K562 (cell line): ENCODE measurements at regions not wholly inside any gene's neighbourhood (a gene's known extent, or its start where the extent isn't known, plus 50 kb on each side); places are given as distances from the start of the nearest gene placed in this dataset.

Source experiments
- ATAC-seq: fragments of 200-7000 bp; cut with Tn5 transposase; 3 replicates; pipeline ENCODE4 v1.9.1; 2020; ENCODE audit warnings: moderate library complexity
- BruUV-seq: library from RNA; stranded (reverse); fragments of 400-500 nt; replicated peaks from 2 replicates; lab custom pipeline; 2021; lab: Mats Ljungman, UMichigan
- CTCF ChIA-PET: fragments of 300-600 bp; formaldehyde crosslinking; extraction: SDS; loops from one replicate; lab custom pipeline; 2021; ENCODE audit warnings: low intra/inter-chr PET ratio; lab: Yijun Ruan, JAX
- POLR2A ChIA-PET: fragments of 300-600, 350-650 bp; sonication (Branson Sonifier 250); formaldehyde crosslinking; extraction: SDS; loops from one replicate; lab custom pipeline; 2021; ENCODE audit warnings: antibody characterized with exemption, inconsistent platforms; lab: Yijun Ruan, JAX
- DNase-seq, 4 experiments: peaks; one replicate each; pipeline versions ENCODE4 v3.0.0 to v3.0.0-alpha.2; 2011 to 2018; ENCODE audit warnings: low spot score in 3 of 4, mixed read lengths in 3 of 4; ENCODE audit errors: extremely low read depth in 1 of 4
- FAIRE-seq: peaks from 2 replicates; lab custom pipeline; 2011; peaks lifted over from hg19 to GRCh38; lab: Jason Lieb, UNC
- H2AFZ ChIP-seq: 2 replicates; pipeline ENCODE4 v1.6.0; 2011; ENCODE audit warnings: low read depth, low read length, control low read depth, inconsistent platforms
- H3K27ac ChIP-seq: fragments of 200-600 bp; 3 replicates; pipeline ENCODE4 v1.8.0; 2011; ENCODE audit warnings: low read depth, mild to moderate bottlenecking, control low read depth, inconsistent platforms, low read length, moderate library complexity, mixed read lengths; ENCODE audit errors: extremely low read depth
- H3K27me3 ChIP-seq, 2 experiments: fragments of 300-600 bp in 1 of 2; 2 replicates in 1 of 2; 3 replicates in 1 of 2; pipeline versions ENCODE4 v1.6.0 to v1.8.0; 2011; ENCODE audit warnings: inconsistent platforms in 2 of 2, low read length in 2 of 2, mild to moderate bottlenecking in 1 of 2, mixed read lengths in 1 of 2, moderate library complexity in 1 of 2; ENCODE audit not compliant: control insufficient read depth in 2 of 2, insufficient read depth in 2 of 2
- H3K36me3 ChIP-seq: fragments of 300-600 bp; 3 replicates; pipeline ENCODE4 v1.8.0; 2011; ENCODE audit warnings: mild to moderate bottlenecking, low read length, inconsistent platforms; ENCODE audit not compliant: control insufficient read depth, insufficient read depth
- H3K4me1 ChIP-seq, 2 experiments: fragments of 200-600 bp in 1 of 2; replicated peaks in 1 of 2; 2 replicates in 1 of 2; 3 replicates in 1 of 2; pipeline versions ENCODE4 v1.5.1 to v1.8.0; 2011; ENCODE audit warnings: inconsistent platforms in 2 of 2, low read length in 2 of 2, mild to moderate bottlenecking in 1 of 2, mixed read lengths in 1 of 2, moderate library complexity in 1 of 2; ENCODE audit not compliant: control insufficient read depth in 2 of 2, insufficient read depth in 2 of 2
- H3K4me2 ChIP-seq: 2 replicates; pipeline ENCODE4 v1.6.1; 2011; ENCODE audit warnings: low read length, control low read depth, inconsistent platforms, mixed read lengths; ENCODE audit not compliant: insufficient read depth
- H3K4me3 ChIP-seq: fragments of 200-600 bp; sonication (generic), shearing (Covaris generic); 2 replicates; pipeline ENCODE4 v1.5.1; 2016; ENCODE audit warnings: control low read depth, inconsistent platforms
- H3K79me2 ChIP-seq: fragments of 200-600 bp; 3 replicates; pipeline ENCODE4 v1.8.0; 2011; ENCODE audit warnings: low read length, inconsistent platforms; ENCODE audit not compliant: control insufficient read depth, insufficient read depth
- H3K9ac ChIP-seq, 2 experiments: 2 replicates each; pipeline versions ENCODE4 v1.6.0 to v1.6.1; 2011; ENCODE audit warnings: low read depth in 2 of 2, low read length in 2 of 2, control low read depth in 1 of 2, inconsistent platforms in 1 of 2, mild to moderate bottlenecking in 1 of 2, mixed read lengths in 1 of 2; ENCODE audit not compliant: insufficient read depth in 1 of 2
- H3K9me1 ChIP-seq: one replicate; pipeline ENCODE4 v1.6.0; 2011; ENCODE audit warnings: inconsistent platforms, mild to moderate bottlenecking, low read length, moderate library complexity; ENCODE audit not compliant: control insufficient read depth, insufficient read depth
- H3K9me3 ChIP-seq: replicated peaks from 2 replicates; pipeline ENCODE4 v1.5.1; 2011; ENCODE audit warnings: low read depth, low read length, inconsistent platforms; ENCODE audit not compliant: control insufficient read depth, insufficient read depth
- H4K20me1 ChIP-seq: replicated peaks from 2 replicates; pipeline ENCODE4 v1.6.1; 2011; ENCODE audit warnings: low read length, inconsistent platforms, mixed read lengths; ENCODE audit not compliant: control insufficient read depth, insufficient read depth
- BCOR ChIP-seq: fragments of 450-650 bp; IDR thresholded peaks from 2 replicates; pipeline ENCODE4 v1.6.1; 2016
- CBFA2T3 ChIP-seq: fragments of 450-650 bp; IDR thresholded peaks from 2 replicates; pipeline ENCODE4 v1.6.1; 2017
- EP400 ChIP-seq: fragments of 450-650 bp; IDR thresholded peaks from 2 replicates; pipeline ENCODE4 v1.6.1; 2017; ENCODE audit warnings: antibody characterized with exemption, mild to moderate bottlenecking, moderate library complexity
- ESRRB ChIP-seq: fragments of 250-450 bp; sonication (Bioruptor Pico); IDR thresholded peaks from 2 replicates; pipeline ENCODE4 v1.5.0; 2020; ENCODE audit warnings: mild to moderate bottlenecking, moderate library complexity, borderline replicate concordance
- ETS2 ChIP-seq: IDR thresholded peaks from 2 replicates; pipeline ENCODE4 v1.6.1; 2016; ENCODE audit warnings: borderline replicate concordance, missing genetic modification characterization, mild to moderate bottlenecking, moderate library complexity, missing compliant biosample characterization; ENCODE audit not compliant: poor library complexity, severe bottlenecking
- OTX1 ChIP-seq: fragments of 450-650 bp; formaldehyde crosslinking; IDR thresholded peaks from 2 replicates; pipeline ENCODE4 v1.4.0; 2022; ENCODE audit warnings: mild to moderate bottlenecking
- POLR3A ChIP-seq: IDR thresholded peaks from 2 replicates; pipeline ENCODE4 v1.6.1; 2011; ENCODE audit warnings: borderline replicate concordance, mild to moderate bottlenecking, moderate library complexity; ENCODE audit not compliant: insufficient read length, insufficient read depth; ENCODE audit errors: extremely low read depth
- SIRT6 ChIP-seq: IDR thresholded peaks from one replicate; pipeline ENCODE4 v1.6.1; 2012; ENCODE audit warnings: low read depth, mild to moderate bottlenecking, control low read depth, inconsistent platforms, low read length, moderate library complexity
- SMAD3 ChIP-seq: fragments of 450-650 bp; formaldehyde crosslinking; conservative IDR thresholded peaks from 2 replicates; pipeline ENCODE4 v1.4.0; 2020; ENCODE audit warnings: mild to moderate bottlenecking
- ZNF561 ChIP-seq: fragments of 450-650 bp; formaldehyde crosslinking; conservative IDR thresholded peaks from 2 replicates; pipeline ENCODE4 v1.4.0; 2020; ENCODE audit warnings: mild to moderate bottlenecking, moderate library complexity
- WGBS: fragments of 100-300 bp; shearing (Covaris generic); methylation state at CpG from one replicate; pipeline ENCODE4 v1.1.6; 2016; ENCODE audit warnings: low coverage, mixed read lengths; ENCODE audit not compliant: insufficient coverage; ENCODE audit errors: missing lambda C conversion rate; 5-methylcytosine and 5-hydroxymethylcytosine counted together
- in situ Hi-C: fragments of 300-500 bp; cut with MboI; formaldehyde crosslinking; loops from 4 replicates; pipeline ENCODE4 v1.15.0; 2018; ENCODE audit warnings: inconsistent platforms, mixed read lengths
- intact Hi-C: fragments of 100-400 bp; cut with micrococcal nuclease; formaldehyde crosslinking; loops from 2 replicates; pipeline ENCODE4 v1.14.2; 2022
- TF ChIP-seq, protein P1 (sequence below), 2 experiments: fragments of 450-650 bp; conservative IDR thresholded peaks; 2 replicates each; pipeline ENCODE4 v1.6.1; 2017; ENCODE audit warnings: mild to moderate bottlenecking in 2 of 2, moderate library complexity in 2 of 2
- TF ChIP-seq, protein P2 (sequence below): fragments of 450-650 bp; IDR thresholded peaks from 2 replicates; pipeline ENCODE4 v1.6.1; 2018; ENCODE audit warnings: mild to moderate bottlenecking, low read depth; ENCODE audit not compliant: partially characterized antibody
- TF ChIP-seq, protein P3 (sequence below): fragments of 450-650 bp; IDR thresholded peaks from 2 replicates; pipeline ENCODE4 v1.6.1; 2016; ENCODE audit warnings: low read depth, mild to moderate bottlenecking, moderate library complexity
- TF ChIP-seq, protein P4 (sequence below): fragments of 450-650 bp; IDR thresholded peaks from one replicate; pipeline ENCODE4 v1.6.1; 2018; ENCODE audit warnings: mild to moderate bottlenecking, moderate library complexity; ENCODE audit not compliant: partially characterized antibody

DNA sequence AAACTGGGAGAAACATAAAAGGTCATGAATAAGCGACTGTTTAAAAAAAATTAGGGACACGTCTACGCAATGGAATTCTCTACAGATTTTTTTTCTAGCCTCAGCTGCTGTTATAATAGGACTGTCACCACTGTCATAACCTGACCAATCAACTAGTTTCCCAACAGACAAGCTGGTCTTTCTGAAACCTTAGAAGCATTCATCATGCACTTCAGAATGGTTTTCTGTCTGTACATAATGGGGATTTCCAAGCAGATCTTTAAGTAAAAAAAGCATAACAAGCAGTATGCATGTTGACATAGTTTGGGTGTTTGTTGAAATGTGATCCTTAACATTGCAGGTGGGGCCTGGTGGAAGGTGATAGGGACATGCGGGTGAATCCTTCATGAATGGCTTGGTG is 58.3 kb upstream of the SEMA6A start:
- no peak for FAIRE-seq
- POLR2A ChIA-PET = no interaction called here
- no peak overlapping the region for H3K4me3 ChIP-seq
- no peaks in the 10 kb centered on the region for H3K79me2 ChIP-seq
- no peak overlapping the region for H3K9ac ChIP-seq
- no peaks in the 10 kb centered on the region for H3K9me3 ChIP-seq
- ATAC-seq = no peak
- H3K4me1 ChIP-seq = no peaks in the 10 kb centered on the region
- no peaks in the 10 kb centered on the region for H3K9me1 ChIP-seq
- in situ Hi-C loops (no loop called here), intact Hi-C loops (no loop called here)
- H3K27me3 ChIP-seq = no peaks in the 10 kb centered on the region
- H3K36me3 ChIP-seq = no peaks in the 10 kb centered on the region
- TF ChIP-seq BCOR (no peak), ZNF561 (CRISPR knock-in tag) (no peak), POLR3A (no peak), SMAD3 (no peak), ETS2 (no peak), OTX1 (CRISPR knock-in tag) (no peak), EP400 (no peak), CBFA2T3 (no peak), ESRRB (no peak), SIRT6 (no peak)
- TF ChIP-seq, protein P1, sequence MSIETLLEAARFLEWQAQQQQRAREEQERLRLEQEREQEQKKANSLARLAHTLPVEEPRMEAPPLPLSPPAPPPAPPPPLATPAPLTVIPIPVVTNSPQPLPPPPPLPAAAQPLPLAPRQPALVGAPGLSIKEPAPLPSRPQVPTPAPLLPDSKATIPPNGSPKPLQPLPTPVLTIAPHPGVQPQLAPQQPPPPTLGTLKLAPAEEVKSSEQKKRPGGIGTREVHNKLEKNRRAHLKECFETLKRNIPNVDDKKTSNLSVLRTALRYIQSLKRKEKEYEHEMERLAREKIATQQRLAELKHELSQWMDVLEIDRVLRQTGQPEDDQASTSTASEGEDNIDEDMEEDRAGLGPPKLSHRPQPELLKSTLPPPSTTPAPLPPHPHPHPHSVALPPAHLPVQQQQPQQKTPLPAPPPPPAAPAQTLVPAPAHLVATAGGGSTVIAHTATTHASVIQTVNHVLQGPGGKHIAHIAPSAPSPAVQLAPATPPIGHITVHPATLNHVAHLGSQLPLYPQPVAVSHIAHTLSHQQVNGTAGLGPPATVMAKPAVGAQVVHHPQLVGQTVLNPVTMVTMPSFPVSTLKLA (conservative IDR thresholded peaks at IDR 0.05) = no peak
- TF ChIP-seq, protein P2, sequence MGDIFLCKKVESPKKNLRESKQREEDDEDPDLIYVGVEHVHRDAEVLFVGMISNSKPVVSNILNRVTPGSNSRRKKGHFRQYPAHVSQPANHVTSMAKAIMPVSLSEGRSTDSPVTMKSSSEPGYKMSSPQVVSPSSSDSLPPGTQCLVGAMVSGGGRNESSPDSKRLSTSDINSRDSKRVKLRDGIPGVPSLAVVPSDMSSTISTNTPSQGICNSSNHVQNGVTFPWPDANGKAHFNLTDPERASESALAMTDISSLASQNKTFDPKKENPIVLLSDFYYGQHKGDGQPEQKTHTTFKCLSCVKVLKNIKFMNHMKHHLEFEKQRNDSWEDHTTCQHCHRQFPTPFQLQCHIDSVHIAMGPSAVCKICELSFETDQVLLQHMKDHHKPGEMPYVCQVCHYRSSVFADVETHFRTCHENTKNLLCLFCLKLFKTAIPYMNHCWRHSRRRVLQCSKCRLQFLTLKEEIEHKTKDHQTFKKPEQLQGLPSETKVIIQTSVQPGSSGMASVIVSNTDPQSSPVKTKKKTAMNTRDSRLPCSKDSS = no peak
- TF ChIP-seq, protein P3, sequence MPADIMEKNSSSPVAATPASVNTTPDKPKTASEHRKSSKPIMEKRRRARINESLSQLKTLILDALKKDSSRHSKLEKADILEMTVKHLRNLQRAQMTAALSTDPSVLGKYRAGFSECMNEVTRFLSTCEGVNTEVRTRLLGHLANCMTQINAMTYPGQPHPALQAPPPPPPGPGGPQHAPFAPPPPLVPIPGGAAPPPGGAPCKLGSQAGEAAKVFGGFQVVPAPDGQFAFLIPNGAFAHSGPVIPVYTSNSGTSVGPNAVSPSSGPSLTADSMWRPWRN = no peak
- TF ChIP-seq, protein P4, sequence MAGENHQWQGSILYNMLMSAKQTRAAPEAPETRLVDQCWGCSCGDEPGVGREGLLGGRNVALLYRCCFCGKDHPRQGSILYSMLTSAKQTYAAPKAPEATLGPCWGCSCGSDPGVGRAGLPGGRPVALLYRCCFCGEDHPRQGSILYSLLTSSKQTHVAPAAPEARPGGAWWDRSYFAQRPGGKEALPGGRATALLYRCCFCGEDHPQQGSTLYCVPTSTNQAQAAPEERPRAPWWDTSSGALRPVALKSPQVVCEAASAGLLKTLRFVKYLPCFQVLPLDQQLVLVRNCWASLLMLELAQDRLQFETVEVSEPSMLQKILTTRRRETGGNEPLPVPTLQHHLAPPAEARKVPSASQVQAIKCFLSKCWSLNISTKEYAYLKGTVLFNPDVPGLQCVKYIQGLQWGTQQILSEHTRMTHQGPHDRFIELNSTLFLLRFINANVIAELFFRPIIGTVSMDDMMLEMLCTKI = no peak
- CTCF ChIA-PET = no interaction called here
- 0% methylated on average over 4 of the region's 4 CpGs for WGBS
- no peaks in the 10 kb centered on the region; the same call in 1 of the 2 replicates for H4K20me1 ChIP-seq
- no peak overlapping the region for H3K27ac ChIP-seq
- no peak for DNase-seq
- no TSS peak for BruUV-seq
- no peak overlapping the region for H3K4me2 ChIP-seq
- no peak overlapping the region for H2AFZ ChIP-seq
